ENCODE measurements at regions not wholly inside any gene's neighbourhood (a gene's known extent, or its start where the extent isn't known, plus 50 kb on each side); places are given as distances from the start of the nearest gene placed in this dataset.
"Not testable (repeated sequence)": the region's sequence is repeated elsewhere in the genome, so short reads cannot be mapped to it uniquely, and the experiment has no call there.

DNA sequence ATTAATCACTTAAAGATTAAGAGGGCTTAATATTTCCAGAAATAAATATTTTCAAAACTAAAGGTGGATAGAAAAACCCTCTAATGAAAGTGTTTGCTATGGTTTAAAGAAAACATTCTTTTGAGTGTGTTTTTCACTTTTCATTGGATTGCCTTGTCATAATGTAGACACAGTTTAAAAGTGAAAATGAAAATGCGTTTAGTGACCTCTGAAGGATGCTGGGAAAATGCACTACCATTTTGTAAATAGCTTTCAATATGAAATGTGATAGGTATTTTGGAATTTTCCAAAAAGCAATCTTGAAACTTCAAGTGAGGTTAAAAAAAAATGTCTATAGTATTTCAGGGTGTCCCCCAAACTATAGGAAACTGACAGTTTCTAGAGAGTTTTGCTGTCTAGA lies 642.2 kb downstream of the C4orf33 start:
- no peak for DNase-seq

DNA sequence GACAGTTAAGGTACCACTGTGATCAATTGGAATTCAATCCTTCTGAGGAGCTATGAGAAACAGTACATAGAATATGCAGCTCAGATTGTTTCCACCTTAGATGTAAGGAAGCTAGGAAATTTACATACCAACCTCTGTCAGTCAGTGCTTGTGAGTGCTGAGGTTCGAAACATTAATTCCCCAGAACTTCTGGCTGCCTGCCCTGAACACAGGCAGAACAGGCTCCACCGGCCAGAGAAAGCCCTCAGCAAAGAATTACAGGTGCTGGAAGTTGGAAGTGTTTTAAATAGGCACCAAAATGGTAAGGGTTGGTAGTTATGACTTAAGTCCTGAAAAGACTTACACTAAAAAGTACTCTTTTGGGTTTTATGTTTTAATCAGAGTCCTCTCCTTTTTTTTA lies 651.8 kb downstream of the C4orf33 start:
- DNase-seq: no peak

GRCh38 chr4:129748991-129749390 lies 653.0 kb downstream of the C4orf33 start:
- DNase-seq: no peak

DNA sequence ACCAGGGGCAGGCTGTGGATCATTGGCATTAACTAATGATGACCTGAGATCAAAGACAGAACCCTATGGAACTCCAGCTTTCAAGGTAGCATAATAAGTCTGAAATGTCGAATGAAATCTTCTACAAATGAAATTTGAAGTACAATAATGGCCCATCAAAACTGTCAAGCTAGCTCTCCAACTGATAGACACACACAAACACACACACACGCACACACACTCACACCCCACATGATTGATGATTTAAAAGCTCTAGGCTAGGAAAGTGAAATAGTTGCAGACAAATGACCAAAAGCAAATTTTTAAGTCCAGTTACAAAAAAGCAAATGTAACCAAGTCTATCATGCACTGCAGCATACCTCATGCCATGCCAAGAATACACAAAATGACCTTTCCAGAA lies 655.7 kb downstream of the C4orf33 start:
- no peak for DNase-seq

DNA sequence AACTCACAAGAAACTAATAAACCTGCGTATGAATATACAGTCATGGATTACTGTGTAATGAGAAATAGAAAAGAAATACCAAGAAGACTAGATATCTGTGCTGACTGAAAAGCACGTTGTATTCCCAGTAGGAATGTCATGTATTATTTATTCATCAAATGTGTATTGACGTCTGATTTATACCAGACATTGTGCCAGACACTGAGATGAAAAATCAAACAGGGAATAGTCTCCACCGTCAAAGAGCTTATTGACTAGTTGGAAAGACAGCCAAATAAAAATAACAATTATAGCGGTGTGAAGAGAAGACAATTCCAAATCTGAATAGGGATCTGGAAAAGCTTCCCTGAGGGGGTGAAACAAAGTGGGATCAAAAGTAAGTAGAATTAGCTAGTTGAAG lies 687.6 kb downstream of the C4orf33 start:
- no peak for DNase-seq

DNA sequence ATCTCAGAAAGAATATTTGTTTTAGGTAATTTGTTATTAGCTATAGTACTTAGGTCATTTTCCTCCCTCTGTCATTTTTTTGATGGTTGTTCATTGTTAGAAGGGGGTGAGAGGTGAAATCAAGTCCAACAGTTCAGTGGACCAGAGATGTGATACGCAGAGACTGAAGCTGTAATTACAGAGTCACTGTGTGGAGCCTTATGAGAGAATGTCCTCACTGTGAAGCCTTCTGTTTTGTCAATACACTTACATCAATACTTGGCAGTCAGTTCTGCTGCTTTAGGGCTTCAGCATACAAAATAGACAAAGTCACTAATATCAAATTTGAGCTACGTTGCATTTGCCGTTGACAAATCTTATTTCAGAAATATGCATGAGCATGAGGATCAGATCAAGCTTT lies 692.5 kb downstream of the C4orf33 start:
- no peak for DNase-seq

DNA sequence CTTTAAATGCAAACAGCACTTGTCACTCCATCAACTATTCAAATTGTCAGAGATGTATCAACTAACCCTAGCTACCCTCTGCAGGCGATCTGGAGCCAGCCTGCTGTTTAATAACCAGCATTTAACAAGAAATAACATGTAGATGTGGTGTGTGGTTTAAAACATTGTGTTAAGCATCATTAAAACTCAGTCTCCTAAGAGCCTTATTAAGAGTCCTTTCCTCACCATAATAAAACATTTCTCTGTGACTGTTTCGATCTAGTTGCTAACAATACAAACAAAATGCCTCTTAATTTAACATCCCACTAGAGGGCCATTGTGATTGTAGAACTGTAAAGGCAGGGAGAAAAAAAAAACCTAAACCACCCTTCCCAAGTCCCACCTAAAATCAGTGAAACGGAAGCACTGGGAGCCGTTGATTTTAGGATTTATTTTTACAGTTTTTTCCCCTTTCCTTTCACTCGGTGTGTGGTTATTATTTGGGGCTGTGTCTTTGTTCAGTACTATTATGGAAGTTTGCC lies 708.6 kb downstream of the C4orf33 start:
- no peak for DNase-seq

DNA sequence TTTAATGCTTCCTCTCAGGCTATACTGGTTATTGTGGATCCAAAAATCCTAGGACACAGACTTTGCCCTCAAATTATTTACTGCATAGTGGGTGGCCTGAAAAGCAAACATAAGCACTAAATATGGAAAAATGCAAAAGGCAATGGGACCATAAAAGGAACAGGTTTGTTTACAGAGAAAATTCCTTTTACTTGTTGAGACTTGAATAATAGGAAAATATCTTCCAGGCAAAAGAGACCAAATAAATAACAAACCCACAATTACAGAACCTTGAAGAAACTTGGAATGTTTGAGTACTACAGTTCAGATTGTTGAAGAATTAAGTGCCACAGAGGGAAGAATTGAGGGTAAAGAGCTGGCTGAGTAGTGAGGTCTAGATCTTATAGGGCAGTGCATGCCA lies 711.0 kb downstream of the C4orf33 start:
- no peak for DNase-seq

DNA sequence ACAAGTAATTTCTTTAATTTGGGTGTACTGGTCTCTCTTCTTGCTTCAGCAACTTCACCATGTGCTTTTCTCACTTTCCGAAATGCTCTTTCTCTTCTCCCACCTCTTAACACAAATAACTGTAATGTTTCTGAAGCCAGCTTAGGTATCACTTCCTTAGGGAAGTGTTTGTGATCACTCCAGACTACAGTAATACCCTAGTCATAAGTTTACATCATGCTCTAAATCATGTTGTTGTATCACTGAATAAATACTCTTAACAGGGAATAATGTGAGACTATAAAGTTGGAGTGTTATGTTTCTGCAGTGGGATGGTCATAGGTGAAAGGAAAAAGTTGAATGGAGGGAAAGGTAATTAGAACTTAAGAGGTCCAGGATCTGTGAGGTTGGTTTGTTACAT lies 712.3 kb downstream of the C4orf33 start:
- no peak for DNase-seq

DNA sequence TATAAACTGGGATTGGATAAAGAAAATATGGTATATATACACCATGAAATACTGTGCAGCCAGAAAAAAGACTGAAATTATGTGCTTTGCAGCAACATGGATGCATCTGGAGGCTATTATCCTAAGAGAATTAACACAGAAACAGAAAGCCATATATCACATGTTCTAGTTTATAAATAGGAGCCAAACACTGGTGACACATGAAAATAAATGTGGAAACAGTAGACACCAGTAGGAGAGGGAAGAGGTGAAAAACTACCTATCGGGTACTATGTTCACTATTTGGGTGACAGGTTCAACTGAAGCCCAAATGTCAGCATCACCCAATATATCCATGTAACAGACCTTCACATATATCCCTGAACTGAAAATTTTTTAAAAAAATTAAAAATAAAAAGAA lies 725.1 kb downstream of the C4orf33 start:
- DNase-seq: no peak

- DNase-seq: no peak
These were observed 726.0 kb downstream of the C4orf33 start for GRCh38 chr4:129821963-129822362.

GRCh38 chr4:129822701-129823100 lies 726.7 kb downstream of the C4orf33 start:
- no peak for DNase-seq

GRCh38 chr4:129823105-129823504 lies 727.2 kb downstream of the C4orf33 start:
- no peak for DNase-seq

DNA sequence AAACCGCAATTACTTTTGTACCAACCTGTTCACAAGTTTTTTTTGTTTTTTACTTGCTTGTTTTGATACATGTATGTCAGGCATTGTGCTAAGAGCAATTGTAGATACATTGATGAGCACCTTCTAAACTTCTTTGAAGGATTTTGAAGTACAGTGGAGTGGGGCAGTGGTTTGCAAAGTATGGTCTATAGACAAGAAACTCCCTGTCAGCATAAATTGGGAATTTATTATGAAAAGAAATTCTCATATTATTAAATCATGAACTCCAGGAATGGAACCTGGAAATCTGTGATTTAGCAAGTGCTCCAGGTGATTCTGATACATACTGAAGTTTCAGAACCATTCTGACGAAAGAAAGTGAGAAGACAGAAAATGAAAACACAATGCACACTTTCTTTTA lies 733.4 kb downstream of the C4orf33 start:
- no peak for DNase-seq

- no peak for DNase-seq
These were observed 743.7 kb downstream of the C4orf33 start for GRCh38 chr4:129839687-129840086.

DNA sequence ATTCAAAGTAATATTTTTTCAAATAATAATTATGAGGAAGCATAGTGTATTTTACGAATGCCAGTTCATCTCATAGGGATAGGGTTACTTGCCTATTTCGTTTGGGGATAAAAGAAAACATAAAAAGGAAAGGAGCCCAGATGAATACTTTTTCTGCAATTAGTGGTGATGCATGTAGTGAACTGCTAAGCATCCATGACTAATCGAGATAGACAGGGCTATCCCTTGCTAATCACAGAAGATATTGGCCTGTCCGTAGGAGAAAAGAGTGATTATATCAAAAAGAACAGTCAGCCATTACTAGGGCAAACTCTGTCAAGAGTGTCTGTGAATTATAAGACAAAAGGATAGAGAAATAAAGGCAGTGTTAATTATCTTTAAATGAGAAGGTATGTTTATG lies 746.1 kb downstream of the C4orf33 start:
- no peak for DNase-seq

GRCh38 chr4:129852434-129852833 lies 756.5 kb downstream of the C4orf33 start:
- no peak for DNase-seq

DNA sequence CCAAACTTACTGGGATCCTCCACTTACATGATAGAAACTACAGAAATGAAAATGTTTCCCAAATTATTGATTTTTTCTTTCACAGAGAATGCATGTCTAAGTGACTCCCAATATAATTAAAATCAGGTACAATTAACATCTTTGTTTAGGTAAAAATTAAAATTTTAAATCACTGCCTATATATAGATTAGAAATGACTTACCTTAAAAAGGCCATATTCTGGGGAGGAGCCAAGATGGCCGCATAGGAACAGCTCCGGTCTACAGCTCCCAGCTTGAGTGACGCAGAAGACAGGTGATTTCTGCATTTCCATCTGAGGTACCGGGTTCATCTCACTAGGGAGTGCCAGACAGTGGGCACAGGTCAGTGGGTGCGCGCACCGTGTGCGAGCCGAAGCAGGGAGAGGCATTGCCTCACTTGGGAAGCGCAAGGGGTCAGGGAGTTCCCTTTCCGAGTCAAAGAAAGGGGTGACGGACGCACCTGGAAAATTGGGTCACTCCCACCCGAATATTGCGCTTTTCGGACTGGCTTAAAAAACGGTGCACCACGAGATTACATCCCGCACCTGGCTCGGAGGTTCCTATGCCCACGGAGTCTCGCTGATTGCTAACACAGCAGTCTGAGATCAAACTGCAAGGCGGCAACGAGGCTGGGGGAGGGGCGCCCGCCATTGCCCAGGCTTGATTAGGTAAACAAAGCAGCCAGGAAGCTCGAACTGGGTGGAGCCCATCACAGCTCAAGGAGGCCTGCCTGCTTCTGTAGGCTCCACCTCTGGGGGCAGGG lies 757.9 kb downstream of the C4orf33 start:
- not testable (repeated sequence) for DNase-seq

- DNase-seq: no peak
These were observed 766.5 kb downstream of the C4orf33 start for GRCh38 chr4:129862461-129862860.

GRCh38 chr4:129863206-129863605 lies 767.3 kb downstream of the C4orf33 start:
- DNase-seq: no peak

DNA sequence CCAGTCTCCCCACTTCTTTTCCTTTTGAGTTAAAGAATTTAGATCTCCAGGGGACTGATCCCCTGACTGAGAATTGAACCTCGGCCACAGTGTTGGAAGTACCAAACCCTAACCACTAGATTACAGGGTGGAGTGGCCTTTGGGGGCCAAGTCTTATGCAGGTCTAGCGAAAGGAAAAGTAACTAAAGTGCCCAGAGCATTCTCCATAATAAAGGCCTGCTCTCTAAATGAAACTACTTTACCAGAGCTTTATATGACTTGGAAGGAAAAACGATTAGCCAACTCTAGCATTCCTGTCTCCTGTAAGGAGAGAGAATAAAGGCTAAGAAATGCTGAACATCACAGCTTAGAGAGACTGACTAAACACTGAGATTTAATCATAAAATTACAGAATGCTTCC lies 788.0 kb downstream of the C4orf33 start:
- no peak for DNase-seq

DNA sequence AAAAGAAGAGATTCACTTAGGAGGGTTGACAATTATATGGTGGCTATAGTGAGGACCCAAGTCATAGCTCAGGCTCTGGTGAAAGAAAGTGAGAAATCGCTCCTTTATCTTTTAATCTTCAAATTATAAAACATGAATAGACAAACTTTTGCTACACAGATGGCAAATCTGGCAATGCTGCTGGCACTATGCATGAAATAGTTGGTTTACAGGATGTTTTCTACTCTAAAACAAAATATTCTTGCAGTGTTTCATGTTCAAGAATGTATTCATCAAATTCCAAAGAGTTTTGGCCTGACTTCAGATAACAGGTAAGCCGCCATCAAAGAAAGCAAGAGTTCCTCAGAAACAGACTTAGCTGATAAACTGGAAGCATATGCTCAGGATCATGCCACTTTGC lies 801.2 kb downstream of the C4orf33 start:
- DNase-seq: no peak

GRCh38 chr4:129899849-129900248 lies 803.9 kb downstream of the C4orf33 start:
- no peak for DNase-seq

DNA sequence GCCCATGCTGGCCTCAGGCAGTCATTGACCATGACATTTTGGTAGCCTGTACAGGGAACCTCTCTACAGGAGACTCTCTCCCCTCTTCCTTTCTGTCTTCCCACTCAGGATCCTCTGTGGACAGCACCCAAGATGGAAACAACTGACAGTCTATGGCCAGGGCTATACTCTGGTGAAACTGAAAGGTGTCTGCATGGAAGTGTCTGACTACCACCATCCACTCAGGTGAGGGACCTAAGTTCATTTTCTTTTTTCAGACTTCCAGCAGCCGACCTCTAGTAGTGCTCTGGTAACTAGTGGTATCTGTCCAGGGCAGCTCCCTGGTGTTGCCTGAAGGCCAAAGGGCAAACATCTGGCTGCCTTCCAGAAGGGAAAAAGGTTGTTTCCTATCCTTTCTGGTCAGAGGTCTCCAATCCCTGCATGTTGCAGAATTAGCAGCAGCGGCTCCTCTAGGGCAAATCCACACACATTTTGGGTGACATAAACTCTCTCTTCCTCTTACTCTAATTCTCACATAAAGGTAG lies 804.5 kb downstream of the C4orf33 start:
- DNase-seq: no peak

DNA sequence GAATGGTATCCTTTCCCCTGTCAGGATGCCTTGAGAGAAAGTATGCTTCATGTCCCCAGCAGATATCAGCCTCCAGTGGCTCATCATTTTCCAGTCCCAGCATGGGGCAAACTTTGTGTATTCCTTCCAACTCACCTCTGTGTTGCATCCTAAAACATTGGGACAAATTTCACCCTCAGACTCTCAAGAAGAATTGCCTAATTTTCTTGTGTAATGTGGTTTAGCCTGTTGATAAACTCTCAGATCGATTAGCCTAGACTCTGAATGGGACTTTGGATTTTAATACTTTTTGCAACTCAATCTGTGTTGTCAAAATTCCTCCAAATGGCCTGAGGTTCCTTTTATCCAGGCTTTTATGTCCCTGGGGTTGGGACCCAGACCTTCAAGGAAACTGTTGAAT lies 805.3 kb downstream of the C4orf33 start:
- no peak for DNase-seq
